ENCODE measurements at regions not wholly inside any gene's neighbourhood (a gene's known extent, or its start where the extent isn't known, plus 50 kb on each side); places are given as distances from the start of the nearest gene placed in this dataset.

DNA sequence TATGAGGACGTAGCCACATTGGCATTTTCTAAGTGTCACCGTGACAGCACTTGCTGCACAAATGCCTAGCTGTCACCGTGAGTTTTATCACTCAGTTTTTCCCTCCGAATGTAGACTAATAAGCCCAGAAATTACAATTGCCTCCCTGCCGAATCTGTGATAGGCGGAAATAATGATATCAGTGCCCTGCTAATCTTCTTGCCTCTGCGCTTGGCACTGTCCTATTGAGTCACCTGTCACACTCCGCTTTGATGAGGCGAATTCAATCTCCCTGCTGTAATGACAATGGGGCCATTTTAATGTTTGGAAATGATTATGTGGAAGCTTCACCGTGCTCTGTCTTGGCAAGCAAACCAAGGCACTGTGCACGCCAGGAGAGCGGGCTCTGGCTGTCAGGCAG, 112.8 kb downstream of the LINC00237 start:
- no peak for DNase-seq (ENCODE audit: low read depth)

DNA sequence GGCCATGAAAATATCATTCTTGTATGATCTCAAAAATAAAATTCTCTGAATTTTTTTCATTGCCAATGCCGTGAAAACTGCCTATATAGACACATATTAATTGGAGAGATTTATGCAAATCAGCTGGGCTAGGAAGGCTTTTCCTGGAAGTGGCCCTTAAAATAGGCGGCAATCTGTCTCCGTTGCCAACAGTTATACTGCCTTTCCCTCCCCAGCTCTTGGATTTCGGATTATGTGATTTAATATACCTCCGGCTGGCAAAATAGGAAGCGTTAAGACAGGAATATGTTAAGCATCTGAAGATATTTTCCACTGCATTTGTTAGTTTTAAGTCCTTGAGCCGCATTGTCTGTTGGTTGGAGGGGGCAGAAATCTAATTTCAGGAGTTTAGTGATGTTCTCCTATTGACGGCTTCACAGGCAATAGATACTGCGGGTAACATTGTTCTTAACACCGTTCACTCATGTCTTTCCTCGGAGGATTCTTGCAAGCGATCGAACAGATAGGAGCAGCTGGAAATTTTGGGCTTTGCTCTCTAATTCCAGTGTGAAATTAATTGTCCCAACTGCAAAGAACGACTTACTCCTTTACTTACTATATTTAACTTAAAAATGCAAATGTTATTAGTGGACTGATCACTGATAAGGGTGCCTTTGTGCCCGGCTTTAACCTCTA, 113.3 kb downstream of the LINC00237 start:
- DNase-seq (ENCODE audit: low read depth): no peak

DNA sequence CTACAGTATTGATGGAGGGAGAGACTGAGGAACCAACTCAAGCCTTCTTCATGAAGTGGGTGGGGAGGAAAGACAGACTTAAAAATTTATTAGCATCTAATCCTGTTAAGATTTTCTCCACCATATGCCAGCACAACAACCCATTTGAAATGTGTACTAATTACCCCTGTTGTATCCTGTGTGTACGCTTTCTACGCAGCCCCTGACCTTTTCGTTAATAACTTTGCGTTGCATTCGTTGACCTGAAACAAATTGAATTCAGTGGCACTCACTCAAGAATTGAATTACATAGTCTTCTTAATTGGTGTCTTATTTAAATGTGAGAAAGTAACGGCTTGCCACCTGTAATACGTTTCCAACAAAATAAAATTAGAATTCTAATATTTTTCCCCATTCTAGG, 113.9 kb downstream of the LINC00237 start:
- no peak for DNase-seq (ENCODE audit: low read depth)

DNA sequence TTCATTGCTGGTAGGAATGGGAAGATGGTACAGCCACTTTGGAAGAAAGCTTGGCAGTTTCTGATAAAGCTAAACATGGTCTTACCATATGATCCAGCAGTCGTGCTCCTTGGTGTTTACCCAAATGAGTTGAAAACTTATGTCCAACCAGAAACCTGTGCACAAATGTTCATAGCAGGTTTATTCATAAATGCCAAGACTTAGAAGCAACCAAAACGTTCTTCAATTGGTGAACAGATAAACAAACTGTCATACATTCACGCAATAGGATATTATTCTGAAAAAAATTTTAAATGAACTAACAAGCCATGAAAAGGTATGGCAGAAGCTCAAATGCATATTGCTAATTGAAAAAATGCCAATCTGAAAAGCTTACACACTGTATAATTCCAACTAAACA, 117.1 kb downstream of the LINC00237 start:
- no peak for DNase-seq (ENCODE audit: low read depth)

- DNase-seq (ENCODE audit: low read depth): no peak
Observed at GRCh38 chr20:20979934-20980333, 126.2 kb downstream of the LINC00237 start.

- no peak for DNase-seq (ENCODE audit: low read depth)
Observed at GRCh38 chr20:20977786-20978185, 128.4 kb downstream of the LINC00237 start.

DNA sequence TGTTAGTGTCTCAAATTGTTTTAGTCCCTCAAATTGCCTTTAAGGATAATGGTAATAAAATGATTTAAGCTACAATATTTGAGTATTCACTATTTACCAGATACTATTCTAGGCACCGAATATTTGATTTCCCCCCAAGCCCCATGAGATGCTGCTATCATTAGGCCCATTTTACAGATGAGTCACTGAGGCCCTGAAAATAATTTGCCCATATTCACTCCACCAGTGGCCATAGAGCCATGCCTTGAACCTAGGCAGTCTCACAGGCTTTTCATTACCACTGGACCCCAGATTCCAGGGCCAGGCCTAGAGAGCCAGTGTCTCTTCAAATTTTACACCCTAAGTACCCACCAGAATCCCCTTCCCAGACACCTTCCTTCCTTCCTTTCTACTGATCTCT, 133.7 kb downstream of the LINC00237 start:
- no peak for DNase-seq (ENCODE audit: low read depth)

DNA sequence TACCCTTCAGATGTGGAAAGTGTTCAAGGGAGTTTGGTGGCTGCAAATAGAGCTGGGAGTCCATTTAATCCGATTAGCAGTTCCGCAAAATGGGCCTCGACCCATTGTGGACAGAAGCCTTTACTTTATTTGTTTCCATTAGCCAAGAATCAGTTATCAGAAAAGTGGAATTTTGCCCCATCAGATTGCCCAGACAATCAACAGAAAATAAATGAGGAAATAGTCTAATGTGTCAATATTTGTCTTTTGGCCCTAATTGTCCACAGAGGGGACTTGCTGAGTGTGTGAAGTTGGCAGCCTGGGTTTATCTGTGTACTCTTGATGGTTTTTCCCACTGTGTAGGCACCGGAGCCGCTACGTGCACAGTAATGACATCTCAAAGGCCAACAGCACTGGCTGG, 134.3 kb downstream of the LINC00237 start:
- DNase-seq (ENCODE audit: low read depth): no peak

- DNase-seq (ENCODE audit: low read depth): no peak
Observed at GRCh38 chr20:20970841-20971240, 135.3 kb downstream of the LINC00237 start.

DNA sequence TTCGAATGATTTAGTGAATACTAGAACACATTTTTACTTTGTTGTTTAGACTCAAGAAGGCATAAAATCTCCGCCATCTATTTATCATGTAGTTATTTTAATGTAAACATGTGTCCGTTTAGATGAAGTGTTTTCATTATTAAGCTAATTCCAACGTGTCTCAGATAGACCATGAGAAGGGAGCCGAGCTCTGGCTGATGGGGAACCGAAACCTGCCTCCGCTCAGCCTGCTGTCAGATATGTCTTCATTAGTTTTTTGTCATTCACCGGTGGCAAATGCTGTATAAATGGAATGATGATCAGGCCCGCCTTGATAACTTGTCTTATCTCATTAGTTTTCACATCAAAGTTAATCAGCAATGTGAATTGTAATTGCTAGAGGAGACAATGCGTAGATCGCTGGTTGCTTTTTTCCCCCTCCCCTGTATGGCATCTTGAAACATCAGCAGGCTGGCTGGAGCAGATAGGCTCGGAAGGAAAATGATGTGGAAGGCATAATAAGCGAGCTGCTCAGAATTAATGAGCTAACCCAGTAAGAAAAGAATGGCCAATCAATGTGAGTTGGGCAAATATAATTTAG, 136.4 kb downstream of the LINC00237 start:
- no peak for DNase-seq (ENCODE audit: low read depth)

DNA sequence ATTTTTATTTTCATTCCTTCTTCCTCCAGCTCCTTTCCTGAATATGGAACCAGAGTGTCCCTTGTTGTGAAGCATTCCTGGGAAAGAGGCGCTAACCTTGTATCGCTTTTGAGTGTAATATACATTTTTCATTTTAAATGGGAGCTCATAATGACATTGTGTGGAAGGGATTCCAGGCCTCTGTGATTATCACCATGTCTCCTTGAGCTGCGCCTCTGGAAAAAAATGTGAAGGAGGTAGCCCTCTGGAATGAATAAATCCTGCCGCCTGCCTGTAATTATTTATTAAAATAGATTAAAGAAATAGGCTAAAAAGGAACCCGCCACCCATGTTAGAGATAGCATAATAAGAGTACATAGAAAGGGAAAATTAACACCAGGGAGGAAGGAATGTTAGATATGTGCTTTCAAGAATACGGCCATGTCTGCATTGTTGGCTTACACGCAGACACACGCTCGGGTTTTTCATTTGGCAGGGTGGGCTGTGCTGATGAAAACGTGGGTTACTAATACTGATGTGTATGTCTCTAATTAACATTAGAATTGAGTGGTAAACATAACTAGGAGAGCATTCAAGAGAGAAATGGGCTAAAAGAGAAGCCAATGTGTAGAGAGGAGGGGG, 138.5 kb downstream of the LINC00237 start:
- DNase-seq (ENCODE audit: low read depth): no peak

DNA sequence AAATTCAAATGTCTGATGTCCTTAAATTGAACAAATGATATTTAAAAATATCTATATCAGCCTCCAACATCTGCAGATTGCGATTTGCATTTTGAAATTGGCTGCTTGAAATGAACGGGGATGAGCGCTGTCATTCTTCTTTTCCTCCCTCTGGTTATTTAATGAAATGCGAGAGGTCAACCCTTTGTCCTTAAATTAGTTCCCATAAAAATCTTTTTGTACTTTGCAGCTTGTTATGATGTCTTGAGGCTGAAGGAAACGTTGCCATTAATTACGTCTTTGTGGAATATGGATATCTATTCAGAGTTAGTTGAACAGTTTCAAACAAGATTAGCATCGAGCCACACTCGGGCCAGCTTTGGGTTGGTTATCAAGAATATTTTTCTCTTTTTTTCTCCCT, 140.0 kb downstream of the LINC00237 start:
- no peak for DNase-seq (ENCODE audit: low read depth)

DNA sequence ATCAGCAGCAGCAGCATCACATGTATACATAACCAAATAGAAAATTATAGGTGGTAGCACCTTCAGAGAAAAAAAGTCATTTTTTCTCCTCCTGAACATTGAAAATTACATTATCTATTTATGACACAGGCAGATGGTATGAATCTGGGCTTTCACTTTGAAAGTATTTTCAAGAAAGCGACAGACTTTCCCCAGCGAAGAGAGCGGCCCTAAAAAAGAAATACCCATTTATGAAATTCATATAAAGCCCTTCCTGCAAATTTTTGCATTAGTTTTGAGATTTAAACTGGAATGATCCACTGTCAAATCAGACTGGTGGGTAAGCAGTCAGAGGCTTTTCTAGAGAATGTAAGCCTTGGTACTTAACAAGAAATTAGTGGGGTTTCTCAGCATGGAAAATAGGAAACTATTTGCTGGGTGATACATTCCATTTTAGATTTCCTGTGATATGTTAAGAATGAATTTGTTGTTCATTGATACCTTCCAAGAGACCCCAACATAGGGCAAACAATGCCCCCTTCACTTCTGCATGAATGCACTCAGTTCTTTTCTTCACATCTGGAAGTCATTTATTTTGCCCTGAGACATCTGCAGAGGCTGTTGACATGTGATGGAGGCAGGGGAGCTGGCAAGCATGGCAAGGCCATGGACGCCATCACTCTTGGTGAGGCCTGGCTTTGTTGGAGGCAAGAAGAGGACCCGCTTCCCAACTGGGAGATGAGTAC, 147.0 kb downstream of the LINC00237 start:
- peak; percentile 62 for DNase-seq (ENCODE audit: low read depth)

DNA sequence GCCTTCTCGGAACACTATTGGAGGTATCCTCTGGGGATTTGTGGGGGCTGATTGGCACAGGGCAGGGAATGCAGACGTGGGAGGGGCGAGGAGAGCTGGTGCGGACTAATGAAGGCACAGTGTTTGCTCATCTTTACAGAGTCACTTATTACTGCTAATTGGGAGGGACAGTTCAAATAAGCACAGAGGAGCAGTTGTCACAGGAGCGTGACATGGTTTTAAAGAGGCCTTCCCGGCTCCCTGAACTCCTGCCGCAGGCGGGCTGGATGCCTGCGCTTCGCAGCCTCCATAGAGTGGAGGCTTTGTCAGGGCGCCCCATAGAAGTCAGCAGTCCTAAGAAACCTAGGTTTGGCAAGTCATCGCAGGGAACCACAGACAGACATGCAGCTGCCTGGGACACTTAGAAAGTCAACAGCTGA, 149.6 kb downstream of the LINC00237 start:
- peak; percentile 57 for DNase-seq (ENCODE audit: low read depth)

- DNase-seq (ENCODE audit: low read depth): no peak
Observed at GRCh38 chr20:20955892-20956291, 150.3 kb downstream of the LINC00237 start.

GRCh38 chr20:20953738-20954618, 152.2 kb downstream of the LINC00237 start:
- DNase-seq (ENCODE audit: low read depth): no peak

GRCh38 chr20:20950620-20951019, 155.5 kb downstream of the LINC00237 start:
- no peak for DNase-seq (ENCODE audit: low read depth)

- DNase-seq (ENCODE audit: low read depth): peak; percentile 82
Observed at GRCh38 chr20:20946122-20946759, 159.9 kb downstream of the LINC00237 start.

GRCh38 chr20:20941468-20941889, 164.7 kb downstream of the LINC00237 start:
- DNase-seq (ENCODE audit: low read depth): no peak

GRCh38 chr20:20939006-20939405, 167.2 kb downstream of the LINC00237 start:
- DNase-seq (ENCODE audit: low read depth): no peak

DNA sequence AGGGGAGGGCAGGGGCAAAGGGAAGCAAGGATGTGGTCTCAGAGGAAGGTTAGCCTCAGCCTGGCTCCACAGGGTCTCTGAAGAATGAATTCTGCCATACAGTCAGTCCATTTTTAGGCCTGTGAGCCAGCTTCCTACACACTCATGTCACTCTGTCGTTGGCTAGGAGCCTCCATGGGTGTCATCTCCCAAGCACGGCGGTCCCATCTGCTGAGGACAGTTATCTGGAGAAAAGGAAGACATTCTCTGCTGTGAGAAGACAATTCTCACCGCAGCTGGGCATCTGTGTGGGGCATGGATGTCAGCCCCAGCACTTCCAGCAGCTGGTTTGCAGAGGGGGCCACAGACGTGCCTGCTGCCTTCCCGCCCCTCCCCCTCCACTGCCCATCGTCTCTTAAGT, 167.6 kb downstream of the LINC00237 start:
- DNase-seq (ENCODE audit: low read depth): no peak
